GM19452 (cell line): ENCODE measurements at regions not wholly inside any gene's neighbourhood (a gene's known extent, or its start where the extent isn't known, plus 50 kb on each side); places are given as distances from the start of the nearest gene placed in this dataset.

Experiments used
- ATAC-seq: cut with Tn5 transposase; IDR thresholded peaks from one replicate; pipeline ENCODE4 v1.9.1; 2021; ENCODE audit not compliant: unreplicated experiment

GRCh38 chr18:57918601-57919000 is 115.5 kb upstream of the ATP8B1 start:
- ATAC-seq: no peak

- no peak for ATAC-seq
These were observed 113.6 kb upstream of the ATP8B1 start for GRCh38 chr18:57916684-57917083.

DNA sequence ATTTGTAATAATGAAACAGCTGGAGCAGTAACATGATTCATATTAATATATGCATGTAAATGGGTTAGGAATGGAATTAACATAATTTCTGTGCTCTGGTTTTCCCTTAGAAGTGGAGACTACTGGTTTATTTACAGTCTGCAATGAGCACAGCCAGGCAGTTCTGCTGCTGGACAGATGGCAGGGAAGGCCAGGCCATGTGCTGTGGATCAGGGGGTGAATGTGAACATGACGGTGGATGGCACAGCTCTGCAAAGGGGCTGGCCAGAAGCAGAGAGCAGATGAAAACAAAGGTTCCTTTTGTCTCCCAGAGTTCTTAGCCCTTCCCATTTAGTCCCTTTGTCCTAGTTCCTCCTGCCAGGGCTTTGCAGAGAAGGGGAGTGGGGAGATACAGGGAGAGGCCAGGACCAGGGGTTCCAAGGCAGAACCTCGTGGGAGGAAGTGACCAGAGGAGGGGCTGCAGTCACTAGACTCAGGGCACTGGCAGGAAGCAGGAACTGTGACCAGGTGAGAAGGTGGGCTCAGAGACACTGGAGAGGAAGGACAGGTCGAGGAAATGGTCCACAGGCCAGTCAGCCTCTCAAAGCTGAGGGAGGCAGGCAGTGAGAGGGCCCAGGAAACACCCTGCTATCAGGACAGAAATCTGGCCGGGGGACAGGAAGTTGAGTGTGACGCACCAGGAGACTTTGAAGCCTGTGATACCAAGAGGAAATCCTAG is 112.9 kb upstream of the ATP8B1 start:
- no peak for ATAC-seq

GRCh38 chr18:57915248-57915647 is 112.1 kb upstream of the ATP8B1 start:
- ATAC-seq: no peak

DNA sequence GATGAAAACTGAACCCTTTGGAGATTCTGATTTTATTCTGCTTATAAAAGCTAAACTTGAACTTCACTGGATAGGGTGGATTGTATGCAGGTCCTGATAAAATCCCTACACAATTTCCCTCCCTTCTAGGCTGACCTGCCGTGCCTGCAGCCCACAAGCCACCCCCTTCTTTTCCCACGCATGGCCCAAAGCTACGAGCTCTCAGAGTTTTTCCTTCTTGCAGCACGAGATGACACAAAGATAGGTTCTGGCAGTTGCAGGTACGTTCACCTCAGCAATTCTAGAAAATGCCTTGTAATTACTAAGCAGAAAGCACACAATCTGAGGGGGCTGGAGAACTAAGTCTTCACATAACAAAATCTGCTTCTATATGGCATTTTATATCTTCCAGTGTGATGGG is 110.6 kb upstream of the ATP8B1 start:
- ATAC-seq: no peak

DNA sequence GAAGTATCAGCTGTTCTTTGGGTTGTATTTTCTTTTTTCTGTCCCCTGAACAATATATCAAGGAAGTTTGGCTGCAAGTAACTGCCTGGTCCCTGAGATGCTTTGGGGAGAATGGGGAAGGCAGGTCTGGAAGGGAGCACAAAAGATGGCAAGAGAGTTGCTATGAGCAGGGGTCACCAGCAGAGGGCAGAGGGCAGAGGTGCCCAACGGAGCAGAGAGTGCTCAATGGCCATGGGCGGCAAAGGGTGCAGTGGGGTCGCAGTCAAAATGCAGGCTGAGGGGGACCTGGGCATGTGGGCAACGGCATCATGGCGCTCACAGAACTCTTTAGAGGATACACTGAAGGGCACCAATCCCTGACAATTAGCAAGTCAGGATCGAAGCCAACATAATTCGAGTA is 107.7 kb upstream of the ATP8B1 start:
- ATAC-seq: no peak

DNA sequence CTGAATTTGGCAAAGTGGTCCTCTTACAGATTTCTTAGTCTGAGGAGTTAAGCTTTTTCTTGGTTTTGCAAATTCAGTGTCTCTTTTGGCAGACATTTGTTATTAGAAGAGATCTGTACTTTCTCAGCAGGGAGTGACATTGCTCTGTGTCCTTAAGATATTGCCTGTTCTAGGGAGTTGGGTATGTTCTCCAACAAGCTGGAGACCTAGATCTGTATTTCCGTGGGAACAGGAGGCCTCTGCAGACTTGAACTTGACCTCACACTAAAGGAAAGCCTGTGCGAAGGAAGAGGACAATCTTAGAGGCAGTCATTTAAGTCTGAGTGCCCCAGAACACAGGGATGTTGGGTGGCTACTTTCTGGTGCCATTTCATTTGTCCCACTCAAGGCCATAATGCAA is 107.0 kb upstream of the ATP8B1 start:
- no peak for ATAC-seq

- ATAC-seq: no peak
These were observed 106.5 kb upstream of the ATP8B1 start for GRCh38 chr18:57909620-57910019.

- ATAC-seq: no peak
These were observed 105.0 kb upstream of the ATP8B1 start for GRCh38 chr18:57908092-57908491.

- no peak for ATAC-seq
These were observed 104.4 kb upstream of the ATP8B1 start for GRCh38 chr18:57907550-57907949.

- ATAC-seq: no peak
These were observed 103.7 kb upstream of the ATP8B1 start for GRCh38 chr18:57906852-57907251.

GRCh38 chr18:57904535-57904934 is 101.4 kb upstream of the ATP8B1 start:
- ATAC-seq: no peak

- ATAC-seq: no peak
These were observed 99.6 kb upstream of the ATP8B1 start for GRCh38 chr18:57902721-57903120.

GRCh38 chr18:57901825-57902589 is 98.9 kb upstream of the ATP8B1 start:
- no peak for ATAC-seq

- no peak for ATAC-seq
These were observed 97.9 kb upstream of the ATP8B1 start for GRCh38 chr18:57900906-57901435.

DNA sequence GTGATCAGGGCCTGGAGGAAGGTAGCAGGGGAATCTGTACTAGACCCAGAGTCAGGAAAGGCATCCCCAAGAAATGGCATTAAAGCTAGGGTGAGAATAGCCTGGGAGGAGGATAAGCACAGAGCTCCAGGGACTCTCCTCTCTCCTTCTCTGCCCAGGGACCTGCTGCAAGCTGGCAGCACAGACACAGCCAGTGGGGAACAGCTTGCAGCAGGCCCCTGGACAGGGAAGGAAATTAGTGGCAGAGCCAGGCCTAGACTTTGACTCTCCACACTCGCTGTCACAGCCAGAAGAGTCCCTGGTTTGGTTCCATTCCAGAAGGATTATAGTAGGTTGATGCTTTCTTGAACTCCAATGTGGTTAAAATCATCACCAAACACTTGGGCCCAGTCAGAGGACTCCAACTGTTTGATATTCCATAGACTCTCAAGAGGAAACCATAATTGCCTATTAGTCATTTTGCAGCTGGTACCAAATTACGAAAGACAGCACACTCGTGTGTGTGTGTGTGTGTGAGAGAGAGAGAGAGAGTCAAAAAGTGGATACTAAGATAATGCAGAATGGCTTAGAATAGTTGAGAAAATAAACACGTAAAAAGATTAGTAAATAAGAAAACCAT is 95.5 kb upstream of the ATP8B1 start:
- no peak for ATAC-seq

DNA sequence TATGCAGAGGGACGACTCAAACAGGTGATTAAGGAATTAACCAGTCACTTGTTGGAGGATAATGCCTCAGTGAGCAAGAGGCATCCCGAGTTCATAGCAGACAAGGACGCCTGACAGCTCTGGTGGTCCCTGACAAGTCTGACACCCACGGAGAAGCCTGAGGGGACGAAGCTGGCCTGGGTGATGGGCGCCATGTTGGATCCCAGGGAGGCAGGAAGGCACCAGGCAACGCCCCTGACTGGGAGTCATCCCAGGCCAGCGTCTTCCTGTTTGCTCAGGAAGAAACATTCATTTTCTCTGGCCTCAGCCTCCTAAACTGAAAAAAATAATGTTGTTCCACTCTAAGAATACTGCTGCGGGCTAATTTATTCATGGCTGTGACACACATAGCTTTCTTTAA is 92.1 kb upstream of the ATP8B1 start:
- ATAC-seq: no peak

DNA sequence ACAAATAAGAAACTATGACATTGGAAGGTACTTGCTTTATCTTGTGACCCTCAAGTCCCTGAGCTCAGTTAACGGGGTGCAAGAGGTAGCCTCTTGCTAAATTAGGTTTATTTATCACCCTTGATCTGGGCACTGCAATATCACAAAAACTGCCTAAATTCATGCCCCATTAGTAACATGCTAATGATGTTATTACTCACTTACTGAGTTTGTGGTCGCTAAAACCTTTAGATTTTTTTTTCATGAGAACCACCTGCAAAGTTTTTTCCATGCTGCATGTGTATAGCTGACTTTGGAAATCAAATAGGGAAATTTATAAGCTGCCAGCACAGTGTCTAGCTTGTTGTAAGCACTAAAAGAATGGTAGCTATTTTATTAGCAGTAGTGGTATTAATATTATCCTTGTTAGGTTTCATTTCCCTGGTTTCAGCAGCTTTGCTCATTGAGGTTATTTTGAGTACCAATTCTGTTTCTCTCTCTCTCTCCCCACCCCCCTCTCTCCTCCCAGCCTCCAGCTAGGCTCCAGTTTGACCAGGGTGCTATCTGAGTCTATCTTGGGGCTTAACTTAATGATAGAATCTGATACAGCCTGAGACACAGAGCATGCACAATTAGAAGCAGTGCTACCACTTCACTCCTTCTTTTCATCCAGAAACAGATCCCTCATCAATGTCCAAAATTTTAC is 88.7 kb upstream of the ATP8B1 start:
- no peak for ATAC-seq

GRCh38 chr18:57890266-57890665 is 87.2 kb upstream of the ATP8B1 start:
- ATAC-seq: no peak

- ATAC-seq: no peak
These were observed 86.7 kb upstream of the ATP8B1 start for GRCh38 chr18:57889841-57890240.
